HepG2 (cell line): ENCODE measurements at regions not wholly inside any gene's neighbourhood (a gene's known extent, or its start where the extent isn't known, plus 50 kb on each side); places are given as distances from the start of the nearest gene placed in this dataset.

ENCODE experiments used
- ATAC-seq: fragments of 200-7000 bp; cut with Tn5 transposase; 3 replicates; pipeline ENCODE4 v1.9.1; 2020; ENCODE audit warnings: mild to moderate bottlenecking, moderate library complexity
- BruUV-seq: library from RNA; stranded (reverse); fragments of 400-500 nt; replicated peaks from 2 replicates; lab custom pipeline; 2021; lab: Mats Ljungman, UMichigan
- CTCF ChIA-PET: fragments of 300-600 bp; formaldehyde crosslinking; extraction: SDS; loops from one replicate; lab custom pipeline; 2021; ENCODE audit warnings: low total read pairs, inconsistent platforms, low intra/inter-chr PET ratio; lab: Yijun Ruan, JAX
- POLR2A ChIA-PET: fragments of 350-600 bp; sonication (Branson Sonifier 250); formaldehyde crosslinking; loops from one replicate; lab custom pipeline; 2020; ENCODE audit warnings: antibody characterized with exemption, inconsistent platforms; lab: Yijun Ruan, JAX
- DNase-seq: peaks from one replicate; pipeline ENCODE4 v3.0.0-alpha.2; 2015; ENCODE audit warnings: low spot score
- FAIRE-seq: peaks from 3 replicates; lab custom pipeline; 2011; peaks lifted over from hg19 to GRCh38; lab: Jason Lieb, UNC
- H2AFZ ChIP-seq: one replicate; pipeline ENCODE4 v1.6.1; 2011; ENCODE audit warnings: low read length, inconsistent platforms
- H3K27ac ChIP-seq: fragments of 300-600 bp; 3 replicates; pipeline ENCODE4 v1.8.0; 2011; ENCODE audit warnings: mixed run types, mild to moderate bottlenecking, mixed read lengths, low read length, inconsistent platforms; ENCODE audit not compliant: insufficient read depth; ENCODE audit errors: extremely low read length
- H3K27me3 ChIP-seq, 2 experiments: fragments of 200-600 bp in 1 of 2; 2 replicates in 1 of 2; 3 replicates in 1 of 2; pipeline versions ENCODE4 v1.6.0 to v1.8.0; 2011; ENCODE audit warnings: low read length in 2 of 2, mild to moderate bottlenecking in 2 of 2, moderate library complexity in 2 of 2, inconsistent platforms in 1 of 2; ENCODE audit not compliant: insufficient read depth in 2 of 2, control insufficient read depth in 1 of 2
- H3K36me3 ChIP-seq, 2 experiments: fragments of 200-600 bp in 1 of 2; replicated peaks in 1 of 2; 2 replicates in 1 of 2; 3 replicates in 1 of 2; pipeline versions ENCODE4 v1.5.1 to v1.8.0; 2011; ENCODE audit warnings: low read length in 2 of 2, inconsistent platforms in 1 of 2; ENCODE audit not compliant: insufficient read depth in 2 of 2, control insufficient read depth in 1 of 2
- H3K4me1 ChIP-seq: 2 replicates; pipeline ENCODE4 v1.5.1; 2012; ENCODE audit warnings: low read length, inconsistent platforms; ENCODE audit not compliant: insufficient read depth
- H3K4me2 ChIP-seq: 2 replicates; pipeline ENCODE4 v1.6.0; 2011; ENCODE audit warnings: low read depth, low read length, inconsistent platforms
- H3K4me3 ChIP-seq, 3 experiments: fragments of 200-600 bp in 1 of 3; sonication (generic), shearing (Covaris generic) in 1 of 3; replicated peaks in 1 of 3; 2 replicates each; pipeline ENCODE4 v1.5.1; 2011 to 2016; ENCODE audit warnings: low read length in 3 of 3, inconsistent platforms in 2 of 3, low read depth in 2 of 3, mild to moderate bottlenecking in 2 of 3, control low read depth in 1 of 3, mixed read lengths in 1 of 3; ENCODE audit not compliant: insufficient read depth in 1 of 3
- H3K79me2 ChIP-seq: one replicate; pipeline ENCODE4 v1.6.1; 2011; ENCODE audit warnings: low read length, inconsistent platforms; ENCODE audit not compliant: insufficient read depth
- H3K9ac ChIP-seq: 2 replicates; pipeline ENCODE4 v1.6.0; 2011; ENCODE audit warnings: mild to moderate bottlenecking, low read depth, low read length, inconsistent platforms; ENCODE audit not compliant: insufficient read depth
- H3K9me3 ChIP-seq: 2 replicates; pipeline ENCODE4 v1.5.1; 2012; ENCODE audit warnings: mild to moderate bottlenecking, low read length
- H4K20me1 ChIP-seq: 2 replicates; pipeline ENCODE4 v1.6.0; 2011; ENCODE audit warnings: inconsistent platforms, mild to moderate bottlenecking, low read length, moderate library complexity; ENCODE audit not compliant: insufficient read depth
- MAX ChIP-seq: IDR thresholded peaks from 2 replicates; pipeline ENCODE4 v1.6.1; 2012; ENCODE audit warnings: inconsistent platforms
- ZNF768 ChIP-seq: sonication (generic); formaldehyde crosslinking; IDR thresholded peaks from 2 replicates; pipeline ENCODE4 v1.4.0; 2020; ENCODE audit warnings: missing genetic modification reagents
- ZNF770 ChIP-seq: sonication (generic); formaldehyde crosslinking; IDR thresholded peaks from 2 replicates; pipeline ENCODE4 v1.5.0; 2020; ENCODE audit warnings: mild to moderate bottlenecking, missing genetic modification reagents
- WGBS: methylation state at CpG from one replicate; pipeline ENCODE4 v1.1.6; 2017; ENCODE audit warnings: low lambda C conversion rate; 5-methylcytosine and 5-hydroxymethylcytosine counted together
- in situ Hi-C: cut with HindIII; loops from 2 replicates; pipeline ENCODE4 v1.10.0; 2017; ENCODE audit warnings: low pct_unique_long_range_greater_than_20kb; ENCODE audit not compliant: extremely low pct_ligation_motif_present
- intact Hi-C: fragments of 100-400 bp; cut with micrococcal nuclease; formaldehyde crosslinking; loops from one replicate; pipeline ENCODE4 v1.10.0; 2022; ENCODE audit not compliant: unreplicated experiment

DNA sequence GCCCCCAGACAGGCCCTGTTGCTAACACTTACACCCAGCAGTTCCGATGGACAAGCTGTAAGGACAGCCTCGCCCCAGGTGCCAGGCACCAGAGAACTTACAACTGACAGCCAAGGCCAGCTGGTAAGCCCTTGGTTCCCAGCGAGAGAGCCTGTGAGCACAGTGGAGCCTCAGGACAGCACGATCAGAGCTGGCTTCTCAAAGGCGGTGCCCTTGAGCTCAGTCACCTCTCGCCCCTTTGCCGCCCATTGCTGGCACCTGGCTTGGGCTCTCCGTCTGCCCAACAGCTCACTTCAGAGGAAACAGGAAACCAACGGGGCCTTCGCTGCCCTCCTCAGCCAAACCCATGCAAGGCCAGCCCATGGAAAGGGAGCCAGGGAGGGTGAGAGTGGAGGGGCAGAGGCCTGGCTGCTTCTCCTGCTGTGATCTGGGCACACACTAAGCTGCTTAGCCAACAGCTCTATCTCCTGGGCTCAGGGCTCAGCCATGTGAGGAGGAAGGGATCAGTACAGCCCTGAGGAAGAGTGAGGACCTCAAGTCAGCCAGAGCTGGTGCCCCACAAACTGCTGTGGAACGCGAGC lies 98.5 kb downstream of the SINHCAF start:
- H2AFZ ChIP-seq: no peak overlapping the region
- 70% methylated on average over 5 of the region's 12 CpGs for WGBS
- in situ Hi-C loops (no loop called here), intact Hi-C loops (no loop called here)
- no peak overlapping the region for H3K4me2 ChIP-seq
- no peak overlapping the region for H3K9ac ChIP-seq
- no peak for FAIRE-seq
- H3K4me3 ChIP-seq: no peak overlapping the region
- no peaks in the 10 kb centered on the region for H3K79me2 ChIP-seq
- ChIA-PET CTCF (no interaction called here), POLR2A (no interaction called here)
- H3K4me1 ChIP-seq: peaks cover 14% of the 10 kb centered on the region
- H3K27me3 ChIP-seq: peaks cover 2 to 26% of the 10 kb centered on the region in 2 experiments; a peak in 4 of 5 replicates
- no peaks in the 10 kb centered on the region for H4K20me1 ChIP-seq
- no peak for DNase-seq
- H3K36me3 ChIP-seq: no peaks in the 10 kb centered on the region
- no peak for TF ChIP-seq MAX
- TF ChIP-seq ZNF768 (CRISPR knock-in tag): peak; percentile 36; the same call in 1 of the 2 replicates
- TF ChIP-seq ZNF770 (CRISPR knock-in tag): no peak
- ATAC-seq: no peak
- no peaks in the 10 kb centered on the region for H3K9me3 ChIP-seq
- H3K27ac ChIP-seq: no peak overlapping the region
- BruUV-seq: no TSS peak
